ENCODE measurements at regions not wholly inside any gene's neighbourhood (a gene's known extent, or its start where the extent isn't known, plus 50 kb on each side); places are given as distances from the start of the nearest gene placed in this dataset.

DNA sequence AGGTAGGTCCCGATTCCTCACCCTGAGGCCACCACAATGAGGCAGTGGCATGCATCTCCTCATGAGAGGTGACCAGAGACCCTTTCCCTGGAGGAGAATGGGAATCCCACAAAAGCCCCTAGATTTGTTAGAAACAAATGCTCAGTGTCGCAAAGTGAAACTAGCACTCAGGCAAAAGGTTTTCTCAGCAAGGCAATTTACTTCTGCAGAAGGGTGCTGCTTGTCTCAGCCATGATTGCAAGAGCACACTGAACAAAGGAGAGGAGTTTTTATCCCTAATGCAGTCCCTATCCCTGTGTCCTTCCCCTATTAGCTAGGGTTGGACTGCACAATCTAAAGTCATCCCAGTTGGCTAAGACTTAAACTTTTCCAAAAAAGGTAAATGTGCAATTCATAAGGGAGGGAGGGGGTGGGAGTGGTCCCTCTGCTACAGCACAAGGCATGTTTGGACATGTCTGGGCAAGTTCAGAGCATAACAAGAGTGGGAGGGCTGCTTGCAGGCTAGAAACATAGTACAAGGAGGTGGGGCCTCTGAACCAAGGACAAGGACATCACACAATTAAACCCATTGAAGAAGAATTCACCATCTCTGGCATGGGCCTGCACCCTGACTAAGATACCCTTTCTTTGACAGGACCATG, 185.3 kb downstream of the CCNG2 start:
- TF ChIP-seq REST (IDR thresholded peaks at IDR 0.05; ENCODE audit: insufficient read depth in 1 of 2, low read depth in 2 of 2, low read length in 2 of 2) (no peak), FOXP2 (optimal IDR thresholded peaks at IDR 0.05; ENCODE audit: borderline replicate concordance, extremely low read depth, extremely low read length, insufficient read depth) (no peak), TAF1 (IDR thresholded peaks at IDR 0.05; ENCODE audit: borderline replicate concordance, insufficient read depth, low read length) (no peak), SIN3A (IDR thresholded peaks at IDR 0.05; ENCODE audit: borderline replicate concordance, insufficient read depth, low read length) (no peak), POLR2AphosphoS5 (IDR thresholded peaks at IDR 0.05; ENCODE audit: low read depth, low read length) (no peak)

DNA sequence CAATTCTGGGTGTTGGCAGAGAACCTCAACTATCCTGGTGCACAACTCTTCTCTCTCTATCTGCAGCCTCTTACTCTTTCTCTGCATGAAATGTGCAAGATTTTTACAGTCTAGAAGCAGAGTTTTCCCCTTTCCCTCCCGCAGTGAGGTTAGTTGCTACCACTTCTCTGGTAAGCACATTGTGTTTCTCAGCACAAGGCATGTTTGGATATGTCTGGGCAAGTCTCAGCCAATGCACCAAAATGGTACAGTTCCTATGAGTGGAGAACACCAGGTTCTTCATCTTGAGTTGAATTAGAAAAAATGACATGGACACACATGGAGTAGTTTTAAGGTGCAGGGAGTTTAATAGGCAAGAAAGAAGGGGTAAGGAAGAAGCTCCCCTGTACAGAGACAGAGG, 187.0 kb downstream of the CCNG2 start:
- no peak for TF ChIP-seq REST (IDR thresholded peaks at IDR 0.05; ENCODE audit: insufficient read depth in 1 of 2, low read depth in 2 of 2, low read length in 2 of 2)
- no peak for TF ChIP-seq TAF1 (IDR thresholded peaks at IDR 0.05; ENCODE audit: borderline replicate concordance, insufficient read depth, low read length)
- TF ChIP-seq FOXP2 (optimal IDR thresholded peaks at IDR 0.05; ENCODE audit: borderline replicate concordance, extremely low read depth, extremely low read length, insufficient read depth) = no peak
- TF ChIP-seq SIN3A (IDR thresholded peaks at IDR 0.05; ENCODE audit: borderline replicate concordance, insufficient read depth, low read length) = no peak
- no peak for TF ChIP-seq POLR2AphosphoS5 (IDR thresholded peaks at IDR 0.05; ENCODE audit: low read depth, low read length)

GRCh38 chr4:77344784-77345183, 187.8 kb downstream of the CCNG2 start:
- TF ChIP-seq SIN3A (IDR thresholded peaks at IDR 0.05; ENCODE audit: borderline replicate concordance, insufficient read depth, low read length) = no peak
- no peak for TF ChIP-seq REST (IDR thresholded peaks at IDR 0.05; ENCODE audit: insufficient read depth in 1 of 2, low read depth in 2 of 2, low read length in 2 of 2)
- no peak for TF ChIP-seq TAF1 (IDR thresholded peaks at IDR 0.05; ENCODE audit: borderline replicate concordance, insufficient read depth, low read length)
- no peak for TF ChIP-seq FOXP2 (optimal IDR thresholded peaks at IDR 0.05; ENCODE audit: borderline replicate concordance, extremely low read depth, extremely low read length, insufficient read depth)
- TF ChIP-seq POLR2AphosphoS5 (IDR thresholded peaks at IDR 0.05; ENCODE audit: low read depth, low read length) = no peak

DNA sequence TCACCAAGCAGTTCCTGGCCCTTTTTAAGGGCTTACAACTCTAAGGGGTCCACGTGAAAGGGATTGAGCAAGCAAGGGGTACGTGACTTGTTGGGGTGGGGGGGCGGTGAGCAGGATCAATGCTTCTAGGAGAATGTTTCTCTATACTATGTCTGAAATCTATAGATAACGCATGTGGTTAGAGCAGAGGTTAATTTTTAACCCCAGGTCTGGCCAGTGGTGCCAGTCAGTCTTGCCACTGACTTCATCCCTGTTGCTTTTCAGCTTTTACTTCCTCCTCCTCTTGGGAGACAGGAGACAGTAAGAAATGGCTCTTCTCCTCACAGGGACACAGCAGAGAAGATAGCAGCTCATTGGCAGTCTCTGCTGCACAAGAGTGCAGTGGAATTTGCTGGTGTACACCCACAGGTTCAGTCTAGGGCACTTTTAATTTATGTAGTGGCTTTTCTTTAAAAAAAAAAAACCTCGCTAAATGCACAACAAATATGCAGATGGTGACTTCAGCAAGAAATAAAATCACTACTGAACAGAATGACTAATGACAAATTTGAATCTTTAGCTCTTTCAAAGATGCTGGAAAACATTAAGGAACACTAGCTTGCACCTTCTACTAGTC, 190.5 kb downstream of the CCNG2 start:
- no peak for TF ChIP-seq REST (IDR thresholded peaks at IDR 0.05; ENCODE audit: insufficient read depth in 1 of 2, low read depth in 2 of 2, low read length in 2 of 2)
- no peak for TF ChIP-seq FOXP2 (optimal IDR thresholded peaks at IDR 0.05; ENCODE audit: borderline replicate concordance, extremely low read depth, extremely low read length, insufficient read depth)
- no peak for TF ChIP-seq TAF1 (IDR thresholded peaks at IDR 0.05; ENCODE audit: borderline replicate concordance, insufficient read depth, low read length)
- TF ChIP-seq SIN3A (IDR thresholded peaks at IDR 0.05; ENCODE audit: borderline replicate concordance, insufficient read depth, low read length) = no peak

All from PFSK-1 (cell line).